KBM-7 (cell line): ENCODE measurements at regions not wholly inside any gene's neighbourhood (a gene's known extent, or its start where the extent isn't known, plus 50 kb on each side); places are given as distances from the start of the nearest gene placed in this dataset.

Experiments used
- DNase-seq: peaks from one replicate; pipeline ENCODE4 v3.0.0-alpha.2; 2015
- in situ Hi-C: fragments of 300-500 bp; cut with MboI; formaldehyde crosslinking; loops from 2 replicates; pipeline ENCODE4 v1.14.3; 2020; ENCODE audit warnings: low sequenced_read_pairs, low pct_unique_long_range_greater_than_20kb, mixed read lengths

DNA sequence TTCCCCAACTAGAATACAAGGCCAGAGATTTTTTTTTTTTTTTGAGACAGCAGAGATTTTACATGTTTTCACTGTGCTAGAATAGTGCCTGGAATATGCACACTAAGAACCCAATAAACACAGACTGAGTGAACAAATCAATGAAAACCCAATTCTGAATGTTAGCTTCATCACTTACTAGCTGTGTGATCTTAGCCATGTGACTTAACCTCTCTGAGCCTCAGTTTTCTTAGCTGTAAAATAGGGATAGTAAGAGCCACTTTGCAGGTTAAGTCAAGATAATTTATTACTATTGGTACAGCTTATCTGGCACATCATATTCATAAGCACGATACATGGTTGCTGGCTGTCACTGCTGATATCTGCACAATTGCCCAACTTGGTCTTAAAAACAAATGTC is 140.6 kb downstream of the EN1 start:
- in situ Hi-C loops, result no loop called here
- no peak for DNase-seq

DNA sequence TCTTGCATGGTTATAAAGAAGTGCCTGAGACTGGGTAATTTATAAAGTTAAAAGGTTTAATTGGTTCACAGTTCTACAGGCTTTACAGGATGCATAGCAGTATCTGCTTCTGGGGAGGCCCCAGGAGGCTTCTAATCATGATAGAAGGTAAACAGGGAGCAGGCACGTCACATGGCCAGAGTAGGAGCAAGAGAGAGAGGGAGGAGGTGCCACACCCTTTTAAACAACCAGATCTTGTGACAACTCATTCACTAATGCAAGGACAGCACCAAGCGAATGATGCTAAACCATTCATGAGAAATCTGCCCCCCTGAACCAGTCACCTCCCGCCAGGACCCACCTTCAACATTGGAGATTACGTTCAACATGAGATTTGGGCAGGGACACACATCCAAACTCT is 141.1 kb downstream of the EN1 start:
- in situ Hi-C loops, result no loop called here
- no peak for DNase-seq

GRCh38 chr2:118705032-118705431 is 142.4 kb downstream of the EN1 start:
- in situ Hi-C loops, result no loop called here
- no peak for DNase-seq

DNA sequence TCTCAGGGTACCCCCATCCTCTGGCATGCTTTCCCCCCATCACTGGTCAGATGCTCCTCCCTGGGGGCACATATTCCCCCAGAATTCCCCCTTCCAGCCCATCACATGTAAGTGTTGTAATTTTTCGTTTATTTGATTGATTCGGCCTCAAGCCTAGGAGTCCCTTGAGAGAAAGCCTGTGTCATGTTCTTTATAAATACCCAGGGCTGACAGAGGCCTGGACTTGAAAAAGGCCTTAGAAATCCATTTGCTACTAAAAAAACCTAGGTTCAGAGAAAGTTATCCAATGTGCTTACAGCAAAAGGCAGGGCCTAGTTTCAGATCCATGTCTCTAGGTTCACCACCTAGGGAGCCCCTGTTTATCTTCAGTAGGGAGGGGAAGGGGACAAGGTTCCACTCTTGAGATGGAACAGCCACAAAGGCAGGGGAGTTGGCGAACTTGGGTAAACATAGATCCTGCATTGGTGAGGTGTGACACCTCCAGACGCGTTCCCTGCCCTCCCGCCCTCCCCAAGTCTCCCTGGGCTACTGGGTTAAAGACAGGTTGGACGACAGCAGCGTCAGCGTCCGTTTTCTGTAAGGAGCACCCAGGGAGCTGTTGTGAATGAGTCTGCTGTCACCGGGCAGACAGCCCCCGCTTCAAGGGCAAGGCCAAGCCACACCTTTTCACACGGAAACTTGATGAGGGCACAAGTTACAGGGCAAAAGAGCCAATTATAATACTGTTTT is 147.8 kb downstream of the EN1 start:
- in situ Hi-C loops, result no loop called here
- no peak for DNase-seq

DNA sequence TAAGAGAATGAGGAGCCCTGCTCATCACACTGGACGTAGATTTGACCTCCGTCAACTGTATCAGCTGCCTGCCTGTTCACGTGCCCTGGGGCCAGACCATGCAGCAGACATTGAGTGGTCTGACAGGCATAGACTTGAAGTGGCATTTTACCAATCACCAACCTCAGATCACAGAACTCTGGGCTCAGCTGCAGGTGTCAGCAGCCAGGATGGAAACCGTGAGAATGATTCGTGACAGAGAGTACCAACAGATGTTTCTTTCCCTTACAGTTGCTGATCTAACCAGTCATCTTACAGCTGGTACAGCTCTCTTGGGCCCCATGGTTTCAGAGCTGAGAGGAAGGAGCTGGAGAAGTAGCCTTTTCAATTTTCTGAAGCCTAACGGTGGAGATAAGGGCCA is 148.9 kb downstream of the EN1 start:
- in situ Hi-C loops, result no loop called here
- no peak for DNase-seq

DNA sequence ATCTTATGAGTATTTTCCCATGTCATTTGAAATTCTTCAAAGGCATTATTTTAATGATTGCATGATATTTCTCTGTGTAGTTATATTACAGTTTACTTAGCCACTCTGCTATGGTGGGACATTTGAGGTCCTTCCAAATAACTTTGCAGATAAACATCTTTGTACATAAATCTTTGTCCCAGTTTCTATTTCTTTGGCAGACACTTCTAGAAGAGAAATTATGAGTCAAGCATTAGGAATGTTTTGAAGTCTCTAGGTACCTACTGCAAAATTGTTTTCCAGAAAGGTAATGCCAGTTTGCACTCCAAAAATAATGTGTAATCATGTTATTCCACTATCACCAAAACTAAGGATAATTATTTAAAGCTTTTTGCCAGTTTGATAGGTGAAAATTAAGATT is 149.7 kb downstream of the EN1 start:
- in situ Hi-C loops, result no loop called here
- DNase-seq, result no peak

DNA sequence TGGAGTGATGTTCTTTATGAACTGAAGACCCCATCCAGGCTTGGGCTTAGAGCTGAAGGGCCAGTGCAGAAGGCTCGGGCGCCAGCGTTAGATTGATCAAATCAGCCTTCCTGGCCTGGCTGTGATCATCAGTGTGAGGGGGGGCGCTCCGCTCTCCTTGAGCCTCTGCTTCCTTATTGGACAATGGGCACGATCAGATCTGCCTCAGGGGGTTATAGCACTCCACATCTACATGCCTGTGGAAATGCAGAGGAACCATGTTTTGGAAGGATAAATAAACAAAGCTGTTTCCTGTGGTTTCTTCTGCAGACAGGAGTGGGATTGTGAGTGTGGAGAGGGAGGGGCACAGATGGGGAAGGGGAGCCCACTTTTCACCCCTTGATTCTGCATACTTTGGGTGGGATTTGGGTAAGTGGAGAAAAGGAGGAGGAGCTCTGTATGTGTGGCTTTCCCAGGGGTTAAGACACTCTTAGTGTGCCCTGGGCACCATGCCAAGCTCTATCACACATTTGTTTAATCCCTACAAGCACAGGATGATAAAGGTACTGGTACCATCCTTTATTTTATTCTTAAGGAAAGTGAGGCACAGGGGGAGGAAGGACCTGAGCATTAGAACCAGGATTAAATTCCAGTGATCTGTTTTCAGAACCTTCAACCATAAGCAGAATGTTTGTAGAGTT is 150.5 kb downstream of the EN1 start:
- DNase-seq, result no peak
- in situ Hi-C loops, result no loop called here

- in situ Hi-C loops, result no loop called here
- DNase-seq, result no peak
Observed at GRCh38 chr2:118693287-118693822, 154.1 kb downstream of the EN1 start.

DNA sequence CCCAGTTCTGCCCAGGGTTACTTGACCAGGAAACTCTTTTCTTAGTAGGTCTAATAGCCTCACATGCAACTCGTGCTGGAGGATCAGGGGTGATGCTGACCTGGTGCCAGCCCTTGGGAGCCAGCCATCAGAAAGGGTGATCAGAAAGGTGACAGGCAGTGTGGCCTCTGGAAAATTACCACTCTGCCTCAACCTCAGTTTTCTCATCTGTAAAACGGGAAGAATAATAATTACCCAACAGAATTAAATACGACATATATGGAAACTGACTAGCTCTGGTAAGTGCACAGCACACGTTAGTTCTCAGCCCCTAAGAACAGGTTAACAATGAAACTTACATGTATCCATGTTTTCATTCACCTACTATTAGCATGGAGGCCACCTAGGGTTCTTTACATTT is 157.6 kb downstream of the EN1 start:
- no peak for DNase-seq
- in situ Hi-C loops, result no loop called here

DNA sequence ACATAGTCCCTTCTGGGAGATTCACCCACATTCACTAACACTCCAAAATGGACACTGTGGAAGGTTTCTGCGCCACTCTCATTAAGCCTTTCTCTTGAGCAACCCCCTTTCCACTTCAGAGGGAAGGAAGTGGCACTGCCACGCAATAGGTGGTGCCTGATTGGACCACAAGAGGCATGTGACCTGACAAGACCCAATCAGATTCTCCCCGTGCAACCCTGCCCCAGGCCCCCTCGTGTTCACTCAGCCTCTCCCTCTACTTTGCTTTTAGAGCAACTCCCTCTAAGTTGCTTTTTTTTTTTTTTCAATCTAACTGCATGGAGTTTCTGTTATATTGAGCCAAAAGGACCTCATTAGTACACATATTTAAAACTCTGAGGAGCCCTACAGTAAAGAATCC is 158.0 kb downstream of the EN1 start:
- peak; percentile 0 for DNase-seq
- in situ Hi-C loops, result no loop called here

- in situ Hi-C loops, result no loop called here
- no peak for DNase-seq
Observed at GRCh38 chr2:118689033-118689432, 158.4 kb downstream of the EN1 start.

DNA sequence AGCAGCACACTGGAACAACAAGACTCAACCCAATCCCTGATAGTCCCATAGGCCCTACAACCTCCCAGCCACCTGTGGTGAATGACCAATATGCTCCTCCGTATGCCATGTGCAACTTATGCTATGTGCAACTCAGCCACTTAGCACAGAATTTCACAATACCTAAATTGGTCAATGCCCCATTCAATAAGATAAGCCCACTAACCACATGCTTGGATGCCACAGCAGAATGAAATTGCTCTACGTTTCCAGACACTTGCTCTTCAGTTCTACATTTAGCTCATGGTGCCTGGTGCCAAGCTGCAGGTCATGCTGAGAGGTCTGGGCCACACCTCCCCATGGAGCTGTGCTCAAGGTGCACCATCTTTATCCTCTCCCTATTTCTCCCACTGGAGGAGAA is 159.8 kb downstream of the EN1 start:
- no peak for DNase-seq
- in situ Hi-C loops, result no loop called here

DNA sequence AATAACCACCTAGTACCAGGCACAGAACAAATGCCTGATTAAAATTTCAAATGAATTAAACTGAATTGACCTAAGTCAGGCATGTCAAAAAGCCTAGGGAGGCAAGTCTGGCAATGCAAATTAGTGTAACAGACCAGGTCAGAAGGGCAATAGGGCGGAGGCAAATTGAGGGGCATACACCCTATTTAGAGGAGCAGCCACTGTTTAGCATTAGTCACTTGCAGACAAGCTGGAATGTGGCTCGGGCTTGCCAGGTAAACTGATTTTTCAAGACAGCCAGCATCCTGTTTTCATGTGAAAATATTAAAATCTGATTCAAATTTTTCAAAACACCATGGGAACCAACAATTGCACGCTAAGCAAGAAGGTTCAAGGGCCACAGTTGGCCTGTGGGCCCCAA is 160.3 kb downstream of the EN1 start:
- in situ Hi-C loops, result no loop called here
- no peak for DNase-seq

DNA sequence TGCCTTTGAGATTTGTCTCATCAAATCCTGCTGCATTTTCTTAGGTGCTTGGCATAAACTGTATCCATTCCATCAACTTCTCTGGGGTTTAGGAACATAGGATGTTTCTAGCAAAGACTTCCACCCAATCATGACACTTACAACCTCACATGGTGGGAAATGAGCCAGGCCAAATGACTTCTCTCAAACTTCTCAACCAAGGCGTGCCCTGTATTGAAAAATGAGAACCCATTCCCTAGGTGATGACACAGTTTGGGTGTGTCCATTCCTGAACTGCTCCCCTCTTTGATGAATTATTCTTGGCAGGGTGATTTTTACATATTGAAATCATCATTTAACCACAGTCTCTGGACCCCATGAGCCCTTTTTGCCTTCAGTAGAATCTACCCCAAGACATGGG is 161.1 kb downstream of the EN1 start:
- DNase-seq, result no peak
- in situ Hi-C loops, result no loop called here

DNA sequence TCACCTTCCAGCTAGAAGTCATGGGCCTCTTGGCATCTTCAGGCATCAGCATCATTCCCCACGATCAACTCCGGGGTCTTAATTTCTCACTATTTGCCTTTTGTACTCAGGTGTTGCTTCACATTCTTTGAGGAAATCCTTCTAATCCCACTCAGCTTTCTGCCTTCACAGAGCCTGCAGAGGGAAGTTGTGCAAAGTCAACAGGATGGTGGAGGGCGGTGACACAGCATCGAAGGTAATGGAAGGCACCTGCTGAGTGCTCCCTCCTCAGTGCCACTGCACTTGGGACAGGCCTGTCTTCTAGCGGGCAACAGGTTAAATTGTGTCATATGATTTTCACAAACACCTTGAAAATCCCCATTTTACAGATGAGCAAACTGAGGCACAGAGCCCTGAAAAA is 164.0 kb downstream of the EN1 start:
- no peak for DNase-seq
- in situ Hi-C loops, result no loop called here

DNA sequence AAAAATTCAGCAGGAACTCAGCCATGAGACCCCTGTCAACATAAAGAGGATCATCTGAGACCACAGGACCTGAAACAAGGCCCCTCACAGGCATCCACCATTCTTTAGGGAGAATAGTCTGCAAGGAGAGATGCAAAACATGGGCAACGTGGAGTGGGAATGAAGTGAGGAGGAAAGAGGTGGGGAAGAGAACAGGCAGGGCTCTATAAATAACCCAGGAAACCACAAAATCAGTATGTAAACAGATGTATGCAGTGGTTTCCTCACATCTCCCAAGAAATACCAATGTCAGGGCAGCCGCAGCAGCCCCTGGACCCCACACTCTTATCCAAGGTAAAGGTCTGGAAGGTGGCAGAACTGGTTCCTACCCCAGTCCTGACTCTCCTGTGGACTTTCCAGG is 168.5 kb downstream of the EN1 start:
- no peak for DNase-seq
- in situ Hi-C loops, result no loop called here

DNA sequence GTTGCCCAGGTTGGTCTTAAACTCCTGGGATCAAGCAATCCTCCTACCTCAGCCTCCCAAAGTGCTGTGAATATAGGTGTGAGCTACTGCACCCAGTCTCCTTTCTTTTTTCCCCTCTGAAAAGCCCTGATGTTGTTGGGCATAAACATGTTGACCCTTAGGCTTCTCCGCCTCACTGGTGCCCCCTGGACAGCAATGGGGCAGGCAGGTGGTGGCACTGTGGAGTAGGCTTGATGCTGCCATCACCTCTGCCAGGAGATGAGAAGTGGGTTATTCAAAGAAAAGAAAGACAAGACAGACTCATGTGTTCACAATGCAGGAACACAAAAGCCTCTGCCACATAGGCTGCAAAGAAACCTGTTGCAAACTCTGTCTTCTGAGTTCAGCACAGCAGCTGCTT is 169.9 kb downstream of the EN1 start:
- in situ Hi-C loops, result no loop called here
- DNase-seq, result no peak

DNA sequence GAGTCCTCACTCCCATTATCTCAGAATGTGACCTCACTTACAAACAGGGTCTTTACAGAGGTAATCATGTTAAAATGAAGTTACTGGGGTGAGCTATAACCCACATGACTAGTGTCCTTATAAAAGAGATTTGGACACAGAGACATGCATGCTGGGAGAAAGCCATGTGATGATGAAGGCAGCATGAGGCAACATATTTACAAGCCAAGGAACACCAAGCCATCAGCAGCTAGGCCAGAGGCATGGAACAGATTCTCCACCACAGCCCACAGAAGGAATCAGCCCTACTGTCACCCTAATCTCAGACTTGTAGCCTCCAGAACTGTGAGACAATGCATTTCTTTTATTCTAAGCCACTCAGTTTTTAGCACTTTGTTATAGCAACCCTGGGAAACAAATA is 171.9 kb downstream of the EN1 start:
- in situ Hi-C loops, result no loop called here
- no peak for DNase-seq

GRCh38 chr2:118672571-118673158 is 174.8 kb downstream of the EN1 start:
- DNase-seq, result no peak
- in situ Hi-C loops, result no loop called here

DNA sequence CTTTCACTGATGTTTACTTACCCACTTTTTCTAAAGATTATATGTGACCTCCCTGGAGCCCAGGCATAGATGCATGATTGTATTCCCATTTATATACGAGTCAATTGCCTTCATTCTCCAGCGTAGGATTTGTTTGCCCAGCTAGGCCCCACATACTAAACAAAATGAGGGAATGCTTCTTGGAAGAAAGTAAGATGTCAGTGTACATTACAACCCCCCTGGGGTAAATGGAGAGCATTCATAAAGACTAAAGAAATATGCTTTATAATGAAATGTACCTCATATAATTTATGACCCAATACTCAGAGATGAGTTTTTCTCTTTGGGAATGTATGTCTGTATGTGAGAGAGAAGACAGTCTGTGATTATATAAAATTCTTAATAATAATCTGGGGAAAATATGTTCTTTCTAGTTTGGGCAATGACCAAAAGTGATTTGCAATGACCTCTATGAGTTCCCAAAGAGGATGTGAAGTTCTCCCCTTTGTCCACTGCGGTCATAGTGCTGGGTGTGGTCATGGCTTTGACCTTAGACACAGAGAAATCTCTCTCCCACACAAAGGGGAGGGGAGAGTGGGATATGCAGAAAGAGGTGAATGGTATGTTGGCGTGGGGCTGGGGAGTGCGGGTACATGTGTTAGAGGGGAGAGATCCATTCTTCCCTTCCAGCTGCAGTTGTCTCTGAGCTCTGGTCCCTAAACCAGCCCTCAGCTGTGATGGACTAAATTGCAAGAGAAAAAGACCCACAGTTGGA is 175.6 kb downstream of the EN1 start:
- in situ Hi-C loops, result no loop called here
- no peak for DNase-seq
